ENCODE measurements at regions not wholly inside any gene's neighbourhood (a gene's known extent, or its start where the extent isn't known, plus 50 kb on each side); places are given as distances from the start of the nearest gene placed in this dataset.

DNA sequence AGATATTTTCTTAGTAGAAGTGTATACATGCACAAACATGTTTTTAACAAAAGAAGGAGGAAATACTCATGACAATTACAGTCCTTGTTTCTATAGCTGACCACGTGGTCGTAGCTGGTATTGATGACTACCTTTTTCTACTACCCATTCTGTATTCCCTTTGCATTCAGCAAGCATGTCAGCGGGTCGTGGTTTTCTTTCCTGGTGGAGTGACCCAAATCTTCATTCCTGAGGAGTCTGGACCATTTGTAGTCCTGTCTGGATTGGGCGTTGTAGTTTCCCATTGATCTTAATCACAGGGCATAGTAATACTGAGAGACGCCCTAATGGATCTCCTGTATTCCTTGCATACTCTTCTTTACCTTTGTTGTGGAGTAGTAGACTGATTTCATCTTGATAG, 472.1 kb upstream of the RGS6 start:
- intact Hi-C loops (cut with micrococcal nuclease) (no loop called here), in situ Hi-C loops (cut with MboI) (no loop called here)
- H3K4me1 ChIP-seq (replicated peaks in 1 of 2; ENCODE audit: control insufficient read depth in 2 of 2, insufficient read depth in 2 of 2, low read length in 2 of 2): peaks cover 0 to 14% of the 10 kb centered on the region in 2 experiments; a peak in 3 of 5 replicates
- CTCF ChIA-PET (ENCODE audit: low intra/inter-chr PET ratio): no interaction called here
- BruUV-seq (replicated peaks): no TSS peak
- FAIRE-seq: no peak
- H3K27ac ChIP-seq (ENCODE audit: extremely low read depth, low read depth, low read length): no peak overlapping the region
- no peaks in the 10 kb centered on the region for H3K9me3 ChIP-seq (replicated peaks; ENCODE audit: control insufficient read depth, insufficient read depth, low read depth, low read length)
- 93% methylated on average over 6 of the region's 6 CpGs for WGBS (ENCODE audit: insufficient coverage, low coverage, missing lambda C conversion rate)
- H2AFZ ChIP-seq (ENCODE audit: low read depth, low read length): no peak overlapping the region
- H3K4me2 ChIP-seq (ENCODE audit: insufficient read depth, low read length): no peak overlapping the region
- POLR2A ChIA-PET: no interaction called here
- no peaks in the 10 kb centered on the region for H3K79me2 ChIP-seq (ENCODE audit: control insufficient read depth, insufficient read depth, low read length)
- ATAC-seq: no peak
- no peak overlapping the region for H3K9ac ChIP-seq (ENCODE audit: insufficient read depth in 1 of 2, low read depth in 2 of 2, low read length in 2 of 2)
- TF ChIP-seq CAMTA2 (CRISPR knock-in tag; conservative IDR thresholded peaks at IDR 0.05) (no peak), ZNF699 (CRISPR knock-in tag; IDR thresholded peaks at IDR 0.05; ENCODE audit: insufficient replicate concordance) (no peak), STAG1 (CRISPR knock-in tag; IDR thresholded peaks at IDR 0.05; ENCODE audit: borderline replicate concordance) (no peak), HDAC1 (IDR thresholded peaks at IDR 0.05) (no peak), NELFE (IDR thresholded peaks at IDR 0.05; ENCODE audit: insufficient read depth, insufficient read length) (no peak)
- TF ChIP-seq, protein P1, sequence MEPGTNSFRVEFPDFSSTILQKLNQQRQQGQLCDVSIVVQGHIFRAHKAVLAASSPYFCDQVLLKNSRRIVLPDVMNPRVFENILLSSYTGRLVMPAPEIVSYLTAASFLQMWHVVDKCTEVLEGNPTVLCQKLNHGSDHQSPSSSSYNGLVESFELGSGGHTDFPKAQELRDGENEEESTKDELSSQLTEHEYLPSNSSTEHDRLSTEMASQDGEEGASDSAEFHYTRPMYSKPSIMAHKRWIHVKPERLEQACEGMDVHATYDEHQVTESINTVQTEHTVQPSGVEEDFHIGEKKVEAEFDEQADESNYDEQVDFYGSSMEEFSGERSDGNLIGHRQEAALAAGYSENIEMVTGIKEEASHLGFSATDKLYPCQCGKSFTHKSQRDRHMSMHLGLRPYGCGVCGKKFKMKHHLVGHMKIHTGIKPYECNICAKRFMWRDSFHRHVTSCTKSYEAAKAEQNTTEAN (CRISPR knock-in tag; IDR thresholded peaks at IDR 0.05): no peak
- no peak for DNase-seq (ENCODE audit: extremely low read depth in 1 of 4, low spot score in 3 of 4)
- no peak overlapping the region for H3K4me3 ChIP-seq
- H3K9me1 ChIP-seq (ENCODE audit: control insufficient read depth, insufficient read depth, low read length): no peaks in the 10 kb centered on the region
- no peaks in the 10 kb centered on the region for H3K36me3 ChIP-seq (ENCODE audit: control insufficient read depth, insufficient read depth, low read length)
- H3K27me3 ChIP-seq (ENCODE audit: control insufficient read depth in 2 of 2, insufficient read depth in 2 of 2, low read length in 2 of 2): no peaks in the 10 kb centered on the region
- H4K20me1 ChIP-seq (replicated peaks; ENCODE audit: control insufficient read depth, insufficient read depth, low read length): no peaks in the 10 kb centered on the region

Measured in K562 (cell line).